Heart right ventricle (tissue), 16 donors: ENCODE measurements at regions not wholly inside any gene's neighbourhood (a gene's known extent, or its start where the extent isn't known, plus 50 kb on each side); places are given as distances from the start of the nearest gene placed in this dataset.

Source experiments
- ATAC-seq, 8 donors: fragments of 200-7000 bp; cut with Tn5 transposase; one replicate each; pipeline ENCODE4 v1.9.1; 2020; ENCODE audit warnings: mild to moderate bottlenecking in 8 of 8, moderate library complexity in 8 of 8, moderate number of reproducible peaks in 1 of 8
- DNase-seq, 2 donors: peaks; one replicate each; pipeline ENCODE4 v3.0.0-alpha.2; 2020
- H3K27ac ChIP-seq, 10 donors: fragments of 200-600 bp; sonication (generic) in 2 of 10; one replicate each; pipeline versions ENCODE4 v1.5.0 to v1.8.0; 2020 to 2022; ENCODE audit warnings: mild to moderate bottlenecking in 3 of 10
- H3K27me3 ChIP-seq, 7 donors: fragments of 200-600 bp; one replicate each; pipeline ENCODE4 v1.8.0; 2021 to 2022; ENCODE audit warnings: mild to moderate bottlenecking in 2 of 7
- H3K36me3 ChIP-seq, 9 donors: fragments of 200-600 bp; sonication (generic) in 1 of 9; one replicate each; pipeline versions ENCODE4 v1.5.0 to v1.8.0; 2020 to 2022; ENCODE audit warnings: mild to moderate bottlenecking in 2 of 9
- H3K4me1 ChIP-seq, 9 donors: fragments of 200-600 bp; sonication (generic) in 1 of 9; one replicate each; pipeline versions ENCODE4 v1.5.0 to v1.8.0; 2020 to 2022; ENCODE audit warnings: mild to moderate bottlenecking in 4 of 9
- H3K4me3 ChIP-seq, 10 donors: fragments of 200-600 bp; sonication (generic) in 2 of 10; one replicate each; pipeline versions ENCODE4 v1.5.0 to v1.8.0; 2020 to 2022; ENCODE audit warnings: mild to moderate bottlenecking in 7 of 10, moderate library complexity in 2 of 10
- H3K9me3 ChIP-seq, 11 donors: fragments of 200-600 bp in 10 of 11; sonication (generic) in 2 of 11; one replicate each; pipeline versions ENCODE4 v1.5.0 to v1.8.0; 2013 to 2022; ENCODE audit warnings: mild to moderate bottlenecking in 2 of 11, control low read depth in 1 of 11, moderate library complexity in 1 of 11
- CTCF ChIP-seq, 9 donors: fragments of 200-600 bp; sonication (generic) in 2 of 9; IDR thresholded peaks; one replicate each; pipeline versions ENCODE4 v1.5.0 to v1.8.0; 2021 to 2022; ENCODE audit warnings: antibody characterized with exemption in 9 of 9, mild to moderate bottlenecking in 5 of 9, moderate library complexity in 1 of 9
- WGBS, 2 donors: extraction: QIAGEN DNeasy Blood & Tissue Kit; methylation state at CpG; one replicate each; pipeline ENCODE4 v1.1.7; 2013; ENCODE audit warnings: inconsistent platforms in 1 of 2; 5-methylcytosine and 5-hydroxymethylcytosine counted together
- intact Hi-C, 10 donors: fragments of 100-400 bp; cut with DNase I; formaldehyde crosslinking; loops; one replicate each; pipeline versions ENCODE4 v1.11.1 to v1.14.2; 2022
- donor health status: Arrhythmogenic right ventricular cardiomyopathy.
- donor health status: ischemic (EF 13 %, LVEDD 7.1; RV severe dilation, severe dysfunction).
- donor health status: healthy with polysubstance abuse.
- donor health status: DM: no; HTN: yes; CAD: no.
- donor health status: DM: no; HTN: no; CAD: no.
- donor health status: ischemic (EF 25% LVEDD 6.9; RV normal size, moderate dysfunction).
- donor health status: ischemic (EF 25% LVEDD 5.7; RV mildly dilated, moderate dysfunction).
- donor health status: healthy.
- donor health status: DM: yes; HTN: yes; CAD: no.
- donor health status: Ischemic cardiomyopathy.
- donor health status: ischemic (EF 35%, LVEDD 5.7; RV mildly dilated, moderate dysfunction).
- donor health status: nonischemic (EF 11% LVEDD 7.7; RV severe dilation, severe dysfunction).
- donor health status: DM: yes; HTN: yes; CAD: no.
- donor health status: PGD.
- donor health status: ischemic (EF 29% LVEDD 5.4; RV normal size, mild dysfunction).
- donor health status: nonischemic (EF 23%, LVEDD 6.1; RV moderate dilation, normal function).

GRCh38 chr16:59887856-59888255 lies 1153.7 kb upstream of the GOT2 start:
- intact Hi-C loops = no loop called here
- ATAC-seq = no peak
- Histone ChIP-seq H3K36me3 (no peaks in the 10 kb centered on the region), H3K27ac (no peak overlapping the region), H3K4me1 (no peaks in the 10 kb centered on the region), H3K9me3 (peaks cover 0 to 41% (median 7%) of the 10 kb centered on the region in 11 donors), H3K4me3 (no peak overlapping the region), H3K27me3 (no peaks in the 10 kb centered on the region)
- no peak for DNase-seq
- TF ChIP-seq CTCF (IDR thresholded peaks at IDR 0.05) = no peak
- WGBS, 2 donors = 74 to 81% methylated on average over 2 of the region's 2 CpGs

GRCh38 chr16:59886021-59886420 lies 1151.9 kb upstream of the GOT2 start:
- Histone ChIP-seq H3K4me3 (no peak overlapping the region), H3K27ac (peak overlapping the region in 1 of 10 donors; percentile 7), H3K9me3 (peaks cover 0 to 28% (median 7%) of the 10 kb centered on the region in 11 donors), H3K36me3 (no peaks in the 10 kb centered on the region), H3K4me1 (no peaks in the 10 kb centered on the region), H3K27me3 (no peaks in the 10 kb centered on the region)
- WGBS, 2 donors = 56 to 71% methylated on average over 2 of the region's 2 CpGs
- intact Hi-C loops = no loop called here
- DNase-seq (peak in 1 of 2 donors; percentile 53), ATAC-seq (peak in 7 of 8 donors; percentile 61 to 72 (median 67))
- no peak for TF ChIP-seq CTCF (IDR thresholded peaks at IDR 0.05)

- intact Hi-C loops = no loop called here
- no peaks in the 10 kb centered on the region for H3K4me1 ChIP-seq
- H3K4me3 ChIP-seq = no peak overlapping the region
- H3K27me3 ChIP-seq = no peaks in the 10 kb centered on the region
- DNase-seq (no peak), ATAC-seq (no peak)
- no peaks in the 10 kb centered on the region for H3K36me3 ChIP-seq
- H3K27ac ChIP-seq = no peak overlapping the region
- no peak for TF ChIP-seq CTCF (IDR thresholded peaks at IDR 0.05)
- no peaks in the 10 kb centered on the region for H3K9me3 ChIP-seq
- 60 to 67% methylated on average over 3 of the region's 3 CpGs for WGBS, 2 donors
Observed at GRCh38 chr16:59881376-59881775, 1147.3 kb upstream of the GOT2 start.

- H3K27ac ChIP-seq = no peak overlapping the region
- DNase-seq (no peak), ATAC-seq (no peak)
- TF ChIP-seq CTCF (IDR thresholded peaks at IDR 0.05) = no peak
- no peaks in the 10 kb centered on the region for H3K27me3 ChIP-seq
- intact Hi-C loops = no loop called here
- no peaks in the 10 kb centered on the region for H3K4me1 ChIP-seq
- H3K36me3 ChIP-seq = no peaks in the 10 kb centered on the region
- WGBS, 2 donors = 75 to 94% methylated on average over 1 of the region's 1 CpG
- no peaks in the 10 kb centered on the region for H3K9me3 ChIP-seq
- H3K4me3 ChIP-seq = no peak overlapping the region
Observed at GRCh38 chr16:59880611-59881010, 1146.5 kb upstream of the GOT2 start.
